GM12872 (cell line): ENCODE measurements at regions not wholly inside any gene's neighbourhood (a gene's known extent, or its start where the extent isn't known, plus 50 kb on each side); places are given as distances from the start of the nearest gene placed in this dataset.

Source experiments
- CTCF ChIP-seq: IDR thresholded peaks from 3 replicates; pipeline ENCODE4 v1.5.1; 2011; ENCODE audit warnings: low read depth, mild to moderate bottlenecking, low read length, moderate library complexity; ENCODE audit not compliant: insufficient read depth

GRCh38 chr16:7218936-7219335 lies 113.7 kb upstream of the RBFOX1 start:
- TF ChIP-seq CTCF: no peak

DNA sequence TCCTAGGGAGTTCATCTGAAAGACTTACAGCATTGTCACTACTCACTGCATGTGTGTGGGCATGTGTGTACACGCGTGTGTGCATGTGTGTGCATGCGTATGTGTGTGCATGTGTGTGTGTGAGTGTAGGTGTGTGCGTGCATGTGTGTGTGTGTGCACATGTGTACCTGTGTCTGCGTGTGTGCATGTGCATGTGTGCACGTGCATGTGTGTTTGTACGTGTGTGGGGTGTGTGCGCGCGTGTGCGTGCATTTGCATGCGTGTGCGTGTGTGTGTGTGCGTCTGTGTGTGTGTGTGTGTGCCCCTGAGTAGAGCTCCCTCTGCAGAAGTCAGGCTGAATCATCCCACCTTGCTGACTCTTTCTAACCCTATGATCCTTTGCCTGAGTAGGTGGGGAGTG lies 114.8 kb upstream of the RBFOX1 start:
- TF ChIP-seq CTCF: no peak

GRCh38 chr16:7216719-7217118 lies 115.9 kb upstream of the RBFOX1 start:
- TF ChIP-seq CTCF: no peak

DNA sequence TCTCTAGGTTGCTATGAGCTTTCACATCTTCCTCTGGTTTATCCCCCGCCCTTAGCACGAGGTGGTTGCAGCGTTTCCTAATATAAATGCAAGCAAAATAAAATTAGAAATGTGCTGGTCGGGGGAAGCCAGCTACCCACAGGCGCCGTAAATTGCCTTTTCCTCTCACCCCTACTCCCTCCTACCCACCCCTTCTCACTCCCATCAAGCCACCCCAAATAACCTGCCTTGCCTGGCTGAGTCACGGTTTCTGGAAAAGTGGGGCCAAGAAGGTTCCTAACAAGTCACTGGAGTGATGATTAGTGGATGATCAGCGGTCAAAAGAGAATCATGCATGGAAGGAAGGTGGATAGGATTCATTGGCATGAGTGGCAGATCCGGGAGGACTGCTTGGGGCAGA lies 120.9 kb upstream of the RBFOX1 start:
- TF ChIP-seq CTCF: no peak

GRCh38 chr16:7209598-7209997 lies 123.0 kb upstream of the RBFOX1 start:
- no peak for TF ChIP-seq CTCF

DNA sequence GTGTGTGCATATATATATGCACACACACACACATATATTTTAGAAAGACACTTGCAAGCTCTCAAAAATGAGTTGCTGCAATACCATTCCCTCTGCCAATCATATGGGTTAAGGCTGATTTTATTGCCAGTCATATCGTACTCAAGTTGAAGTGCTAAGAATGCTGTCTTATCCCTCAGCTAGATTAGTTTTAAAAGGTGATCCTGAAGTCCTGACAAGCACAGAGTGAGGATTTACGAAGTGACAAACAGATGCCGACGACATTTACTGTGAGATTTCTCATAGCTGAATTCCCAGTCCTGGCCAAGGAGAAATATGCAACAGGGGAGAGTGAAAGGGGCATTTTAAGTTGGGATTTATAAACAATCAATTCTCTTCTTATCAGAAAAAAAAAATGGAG lies 126.2 kb upstream of the RBFOX1 start:
- TF ChIP-seq CTCF: no peak

GRCh38 chr16:7200320-7200719 lies 132.3 kb upstream of the RBFOX1 start:
- no peak for TF ChIP-seq CTCF

DNA sequence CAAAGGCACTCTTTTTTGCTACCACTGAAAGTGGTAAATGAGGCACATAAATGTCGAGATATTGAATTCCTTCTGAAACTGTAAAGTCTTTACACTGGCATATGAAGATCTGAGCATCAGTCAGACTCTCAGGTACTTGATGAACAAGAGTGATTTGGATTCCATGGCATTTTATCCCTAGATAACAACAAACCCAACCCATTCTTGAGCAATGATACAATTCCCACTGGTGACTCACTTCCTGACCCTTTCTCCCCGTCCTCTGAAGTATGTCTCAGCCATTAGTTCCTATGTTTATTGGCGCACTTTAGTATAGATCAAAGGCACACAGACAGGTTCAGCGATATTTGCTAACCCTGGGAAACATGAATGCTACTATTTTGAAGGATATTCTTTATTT lies 147.0 kb upstream of the RBFOX1 start:
- TF ChIP-seq CTCF: no peak
